ENCODE measurements at regions not wholly inside any gene's neighbourhood (a gene's known extent, or its start where the extent isn't known, plus 50 kb on each side); places are given as distances from the start of the nearest gene placed in this dataset.

DNA sequence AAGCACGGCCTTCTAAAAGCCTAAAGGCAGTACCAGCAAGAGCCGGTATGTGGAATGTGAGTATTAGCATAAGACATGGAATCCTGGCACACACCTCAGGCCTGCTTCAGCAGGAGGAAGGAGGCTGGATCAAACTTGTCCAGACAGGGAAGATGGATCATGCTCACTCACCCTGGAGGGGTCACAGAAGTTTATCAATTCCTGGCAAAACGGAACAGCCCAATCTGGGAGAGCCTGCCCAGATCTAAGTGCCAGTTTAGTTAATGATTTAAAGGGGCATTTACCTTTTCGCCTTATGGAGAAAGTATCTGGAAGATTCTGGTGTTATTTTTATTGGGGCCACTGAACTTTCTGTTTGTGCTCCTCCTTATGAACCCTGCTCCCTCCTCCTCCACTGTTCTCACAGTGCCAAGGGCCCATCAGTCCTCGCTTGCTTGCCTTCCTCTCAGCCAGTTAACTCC is 58.3 kb upstream of the NFE2L2 start:
- TF ChIP-seq, protein P1, sequence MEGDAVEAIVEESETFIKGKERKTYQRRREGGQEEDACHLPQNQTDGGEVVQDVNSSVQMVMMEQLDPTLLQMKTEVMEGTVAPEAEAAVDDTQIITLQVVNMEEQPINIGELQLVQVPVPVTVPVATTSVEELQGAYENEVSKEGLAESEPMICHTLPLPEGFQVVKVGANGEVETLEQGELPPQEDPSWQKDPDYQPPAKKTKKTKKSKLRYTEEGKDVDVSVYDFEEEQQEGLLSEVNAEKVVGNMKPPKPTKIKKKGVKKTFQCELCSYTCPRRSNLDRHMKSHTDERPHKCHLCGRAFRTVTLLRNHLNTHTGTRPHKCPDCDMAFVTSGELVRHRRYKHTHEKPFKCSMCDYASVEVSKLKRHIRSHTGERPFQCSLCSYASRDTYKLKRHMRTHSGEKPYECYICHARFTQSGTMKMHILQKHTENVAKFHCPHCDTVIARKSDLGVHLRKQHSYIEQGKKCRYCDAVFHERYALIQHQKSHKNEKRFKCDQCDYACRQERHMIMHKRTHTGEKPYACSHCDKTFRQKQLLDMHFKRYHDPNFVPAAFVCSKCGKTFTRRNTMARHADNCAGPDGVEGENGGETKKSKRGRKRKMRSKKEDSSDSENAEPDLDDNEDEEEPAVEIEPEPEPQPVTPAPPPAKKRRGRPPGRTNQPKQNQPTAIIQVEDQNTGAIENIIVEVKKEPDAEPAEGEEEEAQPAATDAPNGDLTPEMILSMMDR (IDR thresholded peaks at IDR 0.05; ENCODE audit: low read depth, low read length, poor library complexity, severe bottlenecking): no peak
- TF ChIP-seq EZH2phosphoT487 (IDR thresholded peaks at IDR 0.05; ENCODE audit: borderline replicate concordance, low read length): no peak
